Activated CD8-positive, alpha-beta T cell treated with anti-CD3 and anti-CD28 coated beads, Interleukin-2, amount 10 ng/mL, durations not matched to agents 7 days and 5 days (primary cell): ENCODE measurements at regions not wholly inside any gene's neighbourhood (a gene's known extent, or its start where the extent isn't known, plus 50 kb on each side); places are given as distances from the start of the nearest gene placed in this dataset.
"Not testable (repeated sequence)": the region's sequence is repeated elsewhere in the genome, so short reads cannot be mapped to it uniquely, and the experiment has no call there.

Source experiments
- ATAC-seq: fragments of 150-1000 bp; cut with Tn5 transposase; one replicate; pipeline ENCODE4 v1.10.0; 2021; ENCODE audit warnings: moderate library complexity
- CTCF ChIA-PET: fragments of 350-600 bp; sonication (Branson Sonifier 250); formaldehyde crosslinking; loops from one replicate; lab custom pipeline; 2021; ENCODE audit warnings: antibody characterized with exemption; lab: Charles Lee
- POLR2A ChIA-PET: fragments of 350-600 bp; sonication (Branson Sonifier 250); formaldehyde crosslinking; loops from one replicate; lab custom pipeline; 2021; ENCODE audit warnings: antibody characterized with exemption; lab: Charles Lee
- DNase-seq: peaks from one replicate; pipeline ENCODE4 v3.0.0-alpha.2; 2020
- H3K27ac Mint-ChIP-seq: one replicate; pipeline ENCODE4 v1.8.0; 2021; ENCODE audit warnings: mild to moderate bottlenecking, mixed read lengths
- H3K27me3 Mint-ChIP-seq: one replicate; pipeline ENCODE4 v1.8.0; 2021; ENCODE audit warnings: low read depth, mixed read lengths
- H3K36me3 Mint-ChIP-seq: one replicate; pipeline ENCODE4 v1.8.0; 2021; ENCODE audit warnings: low read depth, mixed read lengths
- H3K4me1 Mint-ChIP-seq: one replicate; pipeline ENCODE4 v1.8.0; 2021; ENCODE audit warnings: low read depth, mixed read lengths
- H3K4me3 Mint-ChIP-seq: one replicate; pipeline ENCODE4 v1.8.0; 2021; ENCODE audit warnings: mild to moderate bottlenecking, mixed read lengths
- H3K9me3 Mint-ChIP-seq: one replicate; pipeline ENCODE4 v1.8.0; 2022; ENCODE audit warnings: mixed read lengths; ENCODE audit not compliant: insufficient read depth

DNA sequence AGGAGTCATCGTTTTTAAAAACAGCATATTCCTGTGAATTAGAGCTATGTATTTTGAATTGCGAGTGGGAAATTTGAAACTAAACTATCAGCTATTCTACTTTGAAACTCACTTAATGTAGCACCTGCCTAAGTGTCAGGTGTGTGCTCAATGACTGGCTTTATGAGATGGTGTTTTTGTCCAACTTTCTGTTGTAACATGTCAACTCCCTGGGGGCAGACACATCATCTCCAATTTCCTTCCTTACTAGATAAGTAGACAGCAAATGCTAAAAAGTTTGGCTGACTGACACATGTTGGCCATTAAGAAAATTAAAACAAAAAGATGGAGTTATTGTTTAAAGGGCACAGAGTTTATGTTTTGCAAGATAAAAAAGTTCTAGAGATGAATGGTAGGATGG, 226.9 kb downstream of the TFAP2B start:
- no peak overlapping the region for H3K27ac Mint-ChIP-seq
- no peaks in the 10 kb centered on the region for H3K4me1 Mint-ChIP-seq
- CTCF ChIA-PET, result no interaction called here

DNA sequence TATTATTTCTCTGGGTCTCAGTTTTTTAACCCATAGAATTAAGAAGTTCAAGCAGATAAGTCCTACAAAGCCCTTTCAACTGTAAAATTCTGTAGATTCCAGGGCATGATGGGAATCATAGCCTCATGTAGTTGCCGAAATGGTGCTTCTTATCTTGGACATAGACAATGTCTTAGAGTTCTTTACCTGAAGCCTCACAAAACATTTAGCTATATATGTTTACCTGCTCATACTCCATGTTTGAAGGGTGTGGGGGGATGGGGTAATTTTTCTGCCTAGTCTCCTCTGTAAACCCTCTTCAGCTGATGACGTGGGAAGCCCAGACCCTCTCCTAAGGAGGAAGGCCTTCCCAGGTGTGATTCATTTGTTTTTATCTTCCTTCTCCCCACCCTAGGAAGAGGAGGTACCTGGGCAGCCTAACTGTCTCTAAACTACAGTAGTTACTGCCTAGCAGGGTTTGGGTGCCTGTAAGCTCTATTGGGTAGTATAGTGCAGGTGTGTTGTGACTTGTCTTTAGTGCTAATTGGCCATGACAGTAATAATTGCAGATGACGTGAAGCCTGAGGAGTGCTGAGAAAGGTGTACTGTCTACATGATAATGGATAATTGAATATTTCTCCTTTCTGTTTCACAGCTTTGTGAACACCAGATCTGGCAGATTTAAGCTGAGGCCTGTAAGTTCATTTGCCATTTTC, 230.8 kb downstream of the TFAP2B start:
- no peak for DNase-seq
- Mint-ChIP-seq H3K9me3 (no peaks in the 10 kb centered on the region), H3K4me3 (no peak overlapping the region), H3K27me3 (no peaks in the 10 kb centered on the region), H3K36me3 (no peaks in the 10 kb centered on the region), H3K27ac (no peak overlapping the region), H3K4me1 (no peaks in the 10 kb centered on the region)
- ChIA-PET CTCF (no interaction called here), POLR2A (no interaction called here)
- ATAC-seq, result no peak

More for the DNA sequence above, 226.9 kb downstream of the TFAP2B start:
- DNase-seq (no peak), ATAC-seq (no peak)
- Mint-ChIP-seq H3K36me3 (no peaks in the 10 kb centered on the region), H3K4me3 (no peak overlapping the region), H3K27me3 (no peaks in the 10 kb centered on the region), H3K9me3 (no peaks in the 10 kb centered on the region)
- POLR2A ChIA-PET, result no interaction called here

DNA sequence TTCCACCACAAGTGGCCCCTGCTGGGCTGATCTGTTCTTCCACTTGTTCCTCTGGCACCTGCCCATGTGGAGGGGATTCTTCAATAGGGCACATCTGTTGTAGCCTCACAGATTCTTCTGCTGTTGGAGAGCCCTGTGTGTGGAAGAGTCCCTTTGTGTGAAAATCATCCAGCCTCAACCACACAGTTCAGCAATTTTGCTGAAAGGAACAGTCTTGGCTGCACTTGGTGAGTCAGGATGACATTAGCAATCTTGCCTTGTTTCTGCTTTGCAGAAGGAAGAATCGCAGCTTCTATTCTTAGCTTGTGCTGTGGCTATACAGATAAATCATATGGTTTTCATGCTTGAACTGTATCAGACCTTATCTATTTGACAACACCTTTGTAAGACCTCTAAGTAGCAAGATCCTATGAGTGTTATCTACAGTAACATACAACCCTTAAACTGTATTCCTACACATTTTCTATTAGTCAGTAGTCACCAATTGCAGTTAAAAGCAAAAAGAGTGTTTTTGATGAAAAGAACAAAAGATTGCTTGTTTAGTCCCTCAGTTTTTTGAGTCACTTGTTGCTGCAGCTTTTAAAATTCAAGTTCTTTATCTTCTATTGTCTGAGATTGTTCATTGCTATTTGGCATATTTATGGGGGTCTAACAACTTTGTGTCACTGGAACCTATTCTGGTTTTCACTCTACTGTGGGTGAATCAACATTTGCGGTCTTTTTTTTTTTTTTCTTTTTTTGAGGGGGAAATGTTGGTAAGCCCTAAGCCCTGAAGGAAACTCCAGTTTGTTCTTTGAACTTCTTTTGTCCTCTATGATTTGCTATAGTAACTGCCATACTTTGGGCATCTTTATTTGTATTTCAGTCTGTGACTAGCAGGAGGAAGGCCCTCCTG, 231.6 kb downstream of the TFAP2B start:
- POLR2A ChIA-PET, result no interaction called here
- H3K27ac Mint-ChIP-seq, result no peak overlapping the region
- no peaks in the 10 kb centered on the region for H3K4me1 Mint-ChIP-seq
- CTCF ChIA-PET, result no interaction called here
- ATAC-seq (no peak), DNase-seq (no peak)
- H3K9me3 Mint-ChIP-seq, result no peaks in the 10 kb centered on the region
- H3K36me3 Mint-ChIP-seq, result no peaks in the 10 kb centered on the region
- H3K27me3 Mint-ChIP-seq, result no peaks in the 10 kb centered on the region
- no peak overlapping the region for H3K4me3 Mint-ChIP-seq

DNA sequence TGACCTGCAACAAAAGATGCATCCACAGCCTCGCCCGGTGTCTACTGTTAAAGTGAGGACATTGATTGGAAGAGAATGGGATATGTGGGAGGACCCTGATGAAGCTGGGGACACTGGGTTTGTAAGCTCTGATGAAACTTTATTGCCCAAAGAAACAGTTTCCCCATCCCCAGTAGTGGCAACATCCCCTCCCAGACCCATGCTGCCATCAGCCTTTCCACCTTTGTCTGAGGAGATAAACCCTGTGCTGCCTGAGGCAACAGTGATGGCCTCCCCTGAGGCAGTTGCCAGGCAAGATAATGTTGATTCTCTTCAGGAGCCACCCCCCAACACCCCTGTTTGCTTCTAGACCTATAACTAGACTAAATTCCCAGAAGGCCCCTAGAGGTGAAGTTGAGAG, 234.0 kb downstream of the TFAP2B start:
- ATAC-seq, H3K9me3 Mint-ChIP-seq, H3K27me3 Mint-ChIP-seq, H3K4me3 Mint-ChIP-seq, POLR2A ChIA-PET, DNase-seq, H3K36me3 Mint-ChIP-seq, CTCF ChIA-PET, H3K27ac Mint-ChIP-seq, H3K4me1 Mint-ChIP-seq: not testable (repeated sequence)

DNA sequence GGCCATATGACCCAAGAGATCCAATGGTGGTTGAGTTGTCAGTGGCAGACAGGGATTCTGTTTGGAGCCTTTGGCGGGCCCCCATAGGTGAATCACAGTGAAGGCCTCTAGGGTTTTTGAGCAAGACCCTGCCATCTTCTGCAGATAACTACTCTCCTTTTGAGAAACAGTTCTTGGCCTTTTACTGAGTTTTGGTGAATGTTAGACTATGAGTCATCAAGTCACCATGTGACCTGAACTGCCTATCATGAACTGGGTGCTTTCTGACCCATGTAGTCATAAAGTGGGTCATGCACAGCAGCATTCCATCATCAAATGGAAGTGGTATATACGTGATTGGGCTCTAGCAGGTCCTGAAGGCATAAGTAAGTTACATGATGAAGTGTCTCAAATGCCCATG, 236.6 kb downstream of the TFAP2B start:
- POLR2A ChIA-PET, DNase-seq: not testable (repeated sequence)

DNA sequence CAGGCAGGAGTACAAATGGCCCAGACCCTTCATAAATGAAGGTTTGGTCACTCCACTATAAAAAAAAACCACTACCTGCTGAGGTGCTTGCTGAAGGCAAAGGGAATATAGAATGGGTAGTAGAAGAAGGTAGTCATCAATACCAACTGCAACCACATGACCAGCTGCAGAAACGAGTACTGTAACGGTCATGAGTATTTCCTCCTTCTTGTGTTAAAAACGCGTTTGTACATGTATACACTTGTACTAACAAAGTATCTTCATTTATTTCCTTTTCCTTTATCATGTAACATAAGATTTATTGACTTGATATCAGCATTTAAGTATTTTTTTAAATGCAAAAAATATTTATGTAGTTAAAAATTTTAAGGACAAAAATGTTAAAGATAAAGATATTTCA, 238.6 kb downstream of the TFAP2B start:
- Mint-ChIP-seq H3K27me3 (no peaks in the 10 kb centered on the region), H3K9me3 (peaks cover 3% of the 10 kb centered on the region), H3K4me3 (no peak overlapping the region), H3K36me3 (no peaks in the 10 kb centered on the region), H3K27ac (no peak overlapping the region), H3K4me1 (no peaks in the 10 kb centered on the region)
- no peak for ATAC-seq
- DNase-seq, result no peak
- CTCF ChIA-PET, result no interaction called here
- POLR2A ChIA-PET, result no interaction called here

More for the DNA sequence above, 236.6 kb downstream of the TFAP2B start:
- H3K4me1 Mint-ChIP-seq, CTCF ChIA-PET, H3K36me3 Mint-ChIP-seq, H3K9me3 Mint-ChIP-seq, H3K4me3 Mint-ChIP-seq, H3K27ac Mint-ChIP-seq, ATAC-seq, H3K27me3 Mint-ChIP-seq: not testable (repeated sequence)

DNA sequence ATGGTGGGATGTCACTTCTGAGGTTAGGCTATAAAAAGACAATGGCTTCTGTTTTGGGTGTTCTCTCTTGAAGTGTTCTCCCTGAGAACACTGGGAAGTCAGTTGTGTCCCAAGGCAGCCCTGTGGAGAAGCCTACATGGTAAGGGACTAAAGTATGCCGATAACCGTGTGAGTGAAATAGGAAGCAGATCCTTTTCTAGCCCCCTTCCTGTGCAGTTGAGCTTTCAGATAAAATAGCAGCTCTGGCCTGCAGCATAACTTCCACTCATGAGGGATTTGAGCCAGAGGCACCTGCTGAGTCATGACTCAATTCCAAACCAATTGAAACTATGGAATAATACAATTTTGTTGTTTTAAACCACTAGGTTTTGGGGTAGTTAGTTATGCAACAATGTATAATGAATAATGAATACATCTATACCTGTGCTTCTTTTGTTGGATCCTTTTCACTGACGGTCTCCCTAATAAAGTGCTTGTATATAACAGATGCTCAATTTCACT, 241.6 kb downstream of the TFAP2B start:
- Mint-ChIP-seq H3K36me3 (no peaks in the 10 kb centered on the region), H3K4me1 (no peaks in the 10 kb centered on the region), H3K27me3 (no peaks in the 10 kb centered on the region), H3K9me3 (peaks cover 3% of the 10 kb centered on the region), H3K4me3 (no peak overlapping the region), H3K27ac (no peak overlapping the region)
- ATAC-seq, result no peak
- CTCF ChIA-PET, result no interaction called here
- no peak for DNase-seq
- POLR2A ChIA-PET, result no interaction called here

DNA sequence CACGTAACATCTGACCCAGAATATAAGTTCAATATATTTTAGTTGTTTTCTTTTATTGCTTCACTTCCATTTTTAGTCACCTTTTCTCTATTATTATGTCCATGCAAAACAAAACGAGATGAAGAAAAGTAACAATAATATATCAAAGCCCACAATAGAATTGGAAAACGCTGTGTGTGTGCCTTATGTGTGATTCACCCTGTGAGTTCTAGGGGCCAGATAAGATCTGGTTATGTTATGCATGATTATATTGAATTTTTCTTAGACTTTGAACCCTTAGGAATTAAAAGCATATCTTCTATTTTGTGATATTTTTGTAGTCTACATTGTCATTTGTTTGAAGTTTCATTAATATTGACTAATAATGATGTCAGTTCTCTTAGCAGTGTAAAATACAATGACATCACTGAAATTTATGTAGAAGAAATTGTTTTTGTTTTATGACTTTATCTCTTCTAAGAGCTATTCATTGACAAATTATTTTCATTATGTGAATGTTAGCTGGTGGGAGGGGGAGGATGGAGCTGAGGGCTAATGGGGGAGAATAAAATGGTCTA, 243.6 kb downstream of the TFAP2B start:
- Mint-ChIP-seq H3K36me3 (no peaks in the 10 kb centered on the region), H3K4me3 (no peak overlapping the region), H3K9me3 (peaks cover 3% of the 10 kb centered on the region), H3K27ac (no peak overlapping the region), H3K27me3 (no peaks in the 10 kb centered on the region), H3K4me1 (no peaks in the 10 kb centered on the region)
- ATAC-seq (no peak), DNase-seq (no peak)
- ChIA-PET CTCF (no interaction called here), POLR2A (no interaction called here)

DNA sequence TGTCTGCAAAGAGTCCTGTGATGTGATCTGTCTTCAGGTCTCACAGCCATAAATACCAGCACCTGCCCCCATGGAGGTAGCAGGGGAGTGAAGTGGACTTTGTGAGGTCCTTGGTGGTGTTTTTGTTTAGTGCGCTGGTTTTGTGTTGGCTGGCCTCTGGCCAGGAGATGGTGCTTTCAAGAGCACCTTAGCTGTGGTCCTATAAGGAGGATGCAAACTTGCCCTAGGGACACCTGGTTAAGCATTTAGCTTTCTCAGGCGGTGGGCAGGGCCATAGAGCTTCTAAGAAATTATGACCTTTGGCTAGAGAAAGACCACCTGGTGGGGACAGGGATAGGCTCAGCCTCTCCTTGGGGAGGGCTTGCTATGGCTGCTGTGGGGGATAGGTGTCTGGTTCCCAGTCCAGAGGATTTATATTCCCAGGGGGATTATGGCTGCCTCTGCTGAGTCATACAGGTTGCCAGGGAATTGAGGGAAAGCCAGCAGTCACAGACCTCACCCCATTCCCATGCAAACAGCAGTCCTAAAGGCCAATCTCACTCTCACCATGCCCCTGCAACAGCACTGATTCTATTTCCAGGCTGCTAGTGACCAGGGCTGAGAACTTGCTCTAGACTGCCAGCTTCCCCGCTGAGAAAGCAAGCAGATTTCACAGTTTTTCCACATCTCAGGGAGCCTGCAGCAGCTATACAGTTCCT, 259.3 kb downstream of the TFAP2B start:
- Mint-ChIP-seq H3K9me3 (no peaks in the 10 kb centered on the region), H3K27me3 (no peaks in the 10 kb centered on the region)

DNA sequence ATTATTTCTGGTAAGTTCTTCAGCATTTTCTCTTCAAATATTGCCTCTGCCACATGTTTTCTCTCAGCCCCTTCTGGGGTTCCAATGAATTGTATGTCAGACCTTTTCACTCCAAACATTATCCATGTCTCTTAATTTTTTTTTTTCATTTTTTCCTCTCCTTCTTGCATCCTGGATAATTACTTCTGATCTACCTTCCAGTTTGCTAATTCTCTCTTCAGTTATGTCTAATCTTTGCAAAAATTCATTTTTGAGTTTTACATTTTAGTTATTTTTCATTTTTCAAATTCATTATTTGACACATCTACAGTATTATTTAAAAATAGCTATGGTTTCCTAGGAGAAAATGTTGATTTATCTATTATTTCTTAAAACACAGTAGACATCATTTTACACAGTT, 271.7 kb downstream of the TFAP2B start:
- no peak overlapping the region for H3K4me3 Mint-ChIP-seq
- CTCF ChIA-PET, result no interaction called here

More for the DNA sequence above, 259.3 kb downstream of the TFAP2B start:
- no peak overlapping the region for H3K27ac Mint-ChIP-seq
- H3K4me3 Mint-ChIP-seq, result no peak overlapping the region
- DNase-seq, result no peak
- ATAC-seq, result no peak
- POLR2A ChIA-PET, result no interaction called here
- H3K36me3 Mint-ChIP-seq, result no peaks in the 10 kb centered on the region
- H3K4me1 Mint-ChIP-seq, result no peaks in the 10 kb centered on the region
- CTCF ChIA-PET, result no interaction called here

DNA sequence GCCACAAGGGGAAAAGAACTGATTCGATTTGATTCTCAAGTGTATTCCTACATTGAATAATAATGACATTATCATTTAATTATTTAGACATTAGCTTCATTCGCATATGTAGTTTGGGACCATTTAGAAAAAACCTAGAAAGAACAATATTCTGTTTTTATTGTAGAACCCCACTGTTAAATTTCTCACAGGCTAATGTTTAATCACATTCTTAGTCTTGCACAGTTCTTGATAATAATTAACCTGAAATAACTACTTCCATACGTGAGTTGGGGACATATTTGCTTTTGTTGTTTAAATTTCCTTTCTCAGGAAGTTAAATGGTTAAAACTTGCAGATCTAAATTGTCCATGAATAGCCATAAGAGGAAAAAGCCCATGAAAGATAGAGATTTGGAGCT, 275.2 kb downstream of the TFAP2B start:
- H3K9me3 Mint-ChIP-seq, result peaks cover 5% of the 10 kb centered on the region
- no peak overlapping the region for H3K27ac Mint-ChIP-seq
- no peaks in the 10 kb centered on the region for H3K27me3 Mint-ChIP-seq
- H3K4me3 Mint-ChIP-seq, result no peak overlapping the region
- no peaks in the 10 kb centered on the region for H3K4me1 Mint-ChIP-seq
- ChIA-PET POLR2A (no interaction called here), CTCF (no interaction called here)
- ATAC-seq (no peak), DNase-seq (no peak)
- H3K36me3 Mint-ChIP-seq, result no peaks in the 10 kb centered on the region

More for the DNA sequence above, 271.7 kb downstream of the TFAP2B start:
- no peak overlapping the region for H3K27ac Mint-ChIP-seq
- ATAC-seq, result no peak
- H3K4me1 Mint-ChIP-seq, result no peaks in the 10 kb centered on the region
- H3K9me3 Mint-ChIP-seq, result peaks cover 5% of the 10 kb centered on the region
- POLR2A ChIA-PET, result no interaction called here
- no peaks in the 10 kb centered on the region for H3K36me3 Mint-ChIP-seq
- H3K27me3 Mint-ChIP-seq, result no peaks in the 10 kb centered on the region
- no peak for DNase-seq
